Transverse colon (tissue), 3 donors: ENCODE measurements at regions not wholly inside any gene's neighbourhood (a gene's known extent, or its start where the extent isn't known, plus 50 kb on each side); places are given as distances from the start of the nearest gene placed in this dataset.

ENCODE experiments used
- CTCF ChIP-seq, 5 experiments: fragments of 200-600 bp in 3 of 5; fragments of 450-650 bp in 2 of 5; sonication (generic) in 3 of 5; IDR thresholded peaks; 1 replicate in 2 of 5; 2 replicates in 3 of 5; pipeline ENCODE4 v1.5.1; 2016 to 2017; ENCODE audit warnings: antibody characterized with exemption in 5 of 5, inconsistent platforms in 3 of 5, mild to moderate bottlenecking in 2 of 5, moderate library complexity in 1 of 5
- EP300 ChIP-seq: sonication (generic); formaldehyde crosslinking; IDR thresholded peaks from one replicate; pipeline ENCODE4 v1.6.1; 2017; ENCODE audit warnings: antibody characterized with exemption, low read depth
- POLR2A ChIP-seq: fragments of 450-650 bp; IDR thresholded peaks from one replicate; pipeline ENCODE4 v1.6.1; 2016; ENCODE audit warnings: antibody characterized with exemption, mild to moderate bottlenecking, moderate library complexity

- TF ChIP-seq CTCF (IDR thresholded peaks at IDR 0.05) = no peak
- TF ChIP-seq POLR2A = no peak
- no peak for TF ChIP-seq EP300
Measured at GRCh38 chr5:98402130-98402529, 371.3 kb upstream of the RGMB start.
